Parathyroid adenoma (tissue), 2 donors: ENCODE measurements at regions not wholly inside any gene's neighbourhood (a gene's known extent, or its start where the extent isn't known, plus 50 kb on each side); places are given as distances from the start of the nearest gene placed in this dataset.

Source experiments
- H2AFZ ChIP-seq: fragments of 300-600 bp; sonication (generic); one replicate; pipeline ENCODE4 v1.7.0; 2017; ENCODE audit warnings: antibody characterized with exemption, mild to moderate bottlenecking
- H3K27ac ChIP-seq: fragments of 300-600 bp; sonication (generic); one replicate; pipeline ENCODE4 v1.7.0; 2017
- H3K27me3 ChIP-seq: fragments of 300-600 bp; sonication (generic); one replicate; pipeline ENCODE4 v1.7.0; 2017; ENCODE audit warnings: low read length; ENCODE audit not compliant: control insufficient read depth, insufficient read depth
- H3K36me3 ChIP-seq: fragments of 300-600 bp; sonication (generic); one replicate; pipeline ENCODE4 v1.7.0; 2017; ENCODE audit warnings: low read length; ENCODE audit not compliant: control insufficient read depth, insufficient read depth
- H3K4me1 ChIP-seq: fragments of 300-600 bp; sonication (generic); one replicate; pipeline ENCODE4 v1.7.0; 2017; ENCODE audit warnings: control low read depth
- H3K4me2 ChIP-seq: fragments of 300-600 bp; sonication (generic); one replicate; pipeline ENCODE4 v1.7.0; 2017; ENCODE audit warnings: low read length
- H3K4me3 ChIP-seq: fragments of 300-600 bp; sonication (generic); one replicate; pipeline ENCODE4 v1.7.0; 2017; ENCODE audit warnings: low read depth, low read length
- H3K79me2 ChIP-seq: fragments of 300-600 bp; sonication (generic); one replicate; pipeline ENCODE4 v1.7.0; 2017; ENCODE audit warnings: control low read depth
- H3K9ac ChIP-seq: fragments of 300-600 bp; sonication (generic); one replicate; pipeline ENCODE4 v1.7.0; 2017; ENCODE audit warnings: mild to moderate bottlenecking
- H3K9me3 ChIP-seq: fragments of 300-600 bp; sonication (generic); one replicate; pipeline ENCODE4 v1.7.0; 2017; ENCODE audit warnings: low read length; ENCODE audit not compliant: control insufficient read depth
- TF ChIP-seq, protein P1 (sequence below): fragments of 300-600 bp; sonication (generic); IDR thresholded peaks from one replicate; pipeline ENCODE4 v1.7.0; 2017; ENCODE audit warnings: antibody characterized with exemption, mild to moderate bottlenecking
- donor health status: primary hyperparathyroidism.

DNA sequence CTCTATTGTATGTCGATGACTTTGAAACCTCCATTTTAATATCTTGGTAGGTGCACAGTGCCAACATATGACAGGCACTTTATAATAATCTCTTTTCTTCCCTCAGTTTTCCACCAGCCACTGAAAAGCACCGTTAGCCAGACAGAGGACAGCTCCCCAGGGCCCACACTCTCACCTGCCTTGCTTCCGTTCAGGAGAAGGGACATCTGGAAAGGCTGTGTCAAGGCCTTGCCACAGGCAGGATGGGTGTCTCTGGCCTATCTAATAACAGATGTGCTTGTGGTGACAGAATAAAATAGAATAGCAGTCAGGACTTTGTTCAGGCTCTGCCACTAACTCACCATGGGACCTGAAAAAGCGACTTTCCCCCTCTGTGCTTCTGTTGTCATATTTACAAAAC lies 75.5 kb upstream of the CCDC167 start:
- Histone ChIP-seq H3K9me3 (no peaks in the 10 kb centered on the region), H3K4me2 (no peak overlapping the region), H3K4me3 (no peak overlapping the region), H3K79me2 (no peaks in the 10 kb centered on the region), H3K9ac (no peak overlapping the region), H3K27ac (no peak overlapping the region), H3K36me3 (no peaks in the 10 kb centered on the region), H2AFZ (no peak overlapping the region), H3K4me1 (no peaks in the 10 kb centered on the region), H3K27me3 (no peaks in the 10 kb centered on the region)
- TF ChIP-seq, protein P1, sequence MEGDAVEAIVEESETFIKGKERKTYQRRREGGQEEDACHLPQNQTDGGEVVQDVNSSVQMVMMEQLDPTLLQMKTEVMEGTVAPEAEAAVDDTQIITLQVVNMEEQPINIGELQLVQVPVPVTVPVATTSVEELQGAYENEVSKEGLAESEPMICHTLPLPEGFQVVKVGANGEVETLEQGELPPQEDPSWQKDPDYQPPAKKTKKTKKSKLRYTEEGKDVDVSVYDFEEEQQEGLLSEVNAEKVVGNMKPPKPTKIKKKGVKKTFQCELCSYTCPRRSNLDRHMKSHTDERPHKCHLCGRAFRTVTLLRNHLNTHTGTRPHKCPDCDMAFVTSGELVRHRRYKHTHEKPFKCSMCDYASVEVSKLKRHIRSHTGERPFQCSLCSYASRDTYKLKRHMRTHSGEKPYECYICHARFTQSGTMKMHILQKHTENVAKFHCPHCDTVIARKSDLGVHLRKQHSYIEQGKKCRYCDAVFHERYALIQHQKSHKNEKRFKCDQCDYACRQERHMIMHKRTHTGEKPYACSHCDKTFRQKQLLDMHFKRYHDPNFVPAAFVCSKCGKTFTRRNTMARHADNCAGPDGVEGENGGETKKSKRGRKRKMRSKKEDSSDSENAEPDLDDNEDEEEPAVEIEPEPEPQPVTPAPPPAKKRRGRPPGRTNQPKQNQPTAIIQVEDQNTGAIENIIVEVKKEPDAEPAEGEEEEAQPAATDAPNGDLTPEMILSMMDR, result no peak

DNA sequence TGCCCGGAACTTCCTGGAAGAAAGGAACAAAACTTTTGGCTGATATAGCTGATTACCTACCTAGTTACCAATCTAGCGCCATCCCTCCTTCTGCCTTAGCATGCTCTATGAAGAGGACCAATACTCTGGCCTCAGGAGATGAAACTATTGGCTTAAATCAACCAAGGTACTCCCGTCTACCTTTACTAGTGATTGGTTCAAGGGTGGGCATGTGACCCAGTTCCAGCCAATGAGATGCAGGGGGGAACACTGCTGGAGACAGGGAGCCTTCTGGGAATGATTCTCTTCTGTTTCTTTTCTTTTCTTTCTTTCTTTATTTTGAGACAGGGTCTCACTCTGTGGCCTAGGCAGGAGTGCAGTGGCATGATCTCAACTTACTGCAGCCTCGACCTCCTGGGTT lies 72.6 kb upstream of the CCDC167 start:
- Histone ChIP-seq H3K4me2 (no peak overlapping the region), H3K4me3 (no peak overlapping the region), H3K9me3 (no peaks in the 10 kb centered on the region), H3K27ac (no peak overlapping the region), H3K79me2 (no peaks in the 10 kb centered on the region), H3K9ac (no peak overlapping the region), H3K36me3 (no peaks in the 10 kb centered on the region), H2AFZ (no peak overlapping the region), H3K4me1 (no peaks in the 10 kb centered on the region), H3K27me3 (no peaks in the 10 kb centered on the region)
- TF ChIP-seq, protein P1, result no peak

DNA sequence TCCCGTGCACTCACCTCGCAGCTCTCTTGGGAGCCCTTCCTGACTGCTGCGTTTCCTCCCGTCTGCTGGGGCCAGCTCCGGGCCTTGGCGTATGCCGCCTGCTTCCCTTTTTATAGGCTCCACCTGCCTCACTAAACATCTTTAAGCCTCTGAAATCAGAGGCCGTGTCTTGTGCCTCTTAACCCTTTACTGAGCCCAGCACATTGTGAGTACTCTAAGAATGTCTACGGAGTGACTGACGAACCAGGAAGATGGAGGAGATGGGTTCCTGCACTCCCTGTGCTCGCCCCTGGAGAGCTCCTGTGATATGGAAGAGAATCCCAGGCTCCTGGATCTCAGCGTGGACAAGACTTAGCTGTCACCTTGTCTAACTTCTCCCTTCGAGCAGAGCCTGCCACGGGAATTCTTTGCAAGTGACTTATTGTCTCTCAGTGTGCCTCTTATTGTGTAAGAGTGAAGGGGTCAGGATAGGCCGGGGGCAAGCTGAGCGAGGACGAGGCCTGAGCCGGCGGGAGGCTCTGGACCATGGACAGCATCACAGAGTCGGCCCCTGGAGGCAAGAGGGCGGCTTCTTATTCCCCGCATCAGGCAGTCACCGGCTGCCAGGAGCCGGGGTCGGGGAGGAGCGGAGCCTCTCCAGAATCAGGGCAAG lies 70.9 kb upstream of the CCDC167 start:
- no peaks in the 10 kb centered on the region for H3K36me3 ChIP-seq
- no peak overlapping the region for H3K27ac ChIP-seq
- H3K4me1 ChIP-seq, result no peaks in the 10 kb centered on the region
- H3K9me3 ChIP-seq, result no peaks in the 10 kb centered on the region
- no peaks in the 10 kb centered on the region for H3K27me3 ChIP-seq
- no peak overlapping the region for H3K9ac ChIP-seq
- no peak overlapping the region for H3K4me2 ChIP-seq
- no peaks in the 10 kb centered on the region for H3K79me2 ChIP-seq
- TF ChIP-seq, protein P1, result no peak
- no peak overlapping the region for H3K4me3 ChIP-seq
- H2AFZ ChIP-seq, result peak overlapping the region; percentile 27

DNA sequence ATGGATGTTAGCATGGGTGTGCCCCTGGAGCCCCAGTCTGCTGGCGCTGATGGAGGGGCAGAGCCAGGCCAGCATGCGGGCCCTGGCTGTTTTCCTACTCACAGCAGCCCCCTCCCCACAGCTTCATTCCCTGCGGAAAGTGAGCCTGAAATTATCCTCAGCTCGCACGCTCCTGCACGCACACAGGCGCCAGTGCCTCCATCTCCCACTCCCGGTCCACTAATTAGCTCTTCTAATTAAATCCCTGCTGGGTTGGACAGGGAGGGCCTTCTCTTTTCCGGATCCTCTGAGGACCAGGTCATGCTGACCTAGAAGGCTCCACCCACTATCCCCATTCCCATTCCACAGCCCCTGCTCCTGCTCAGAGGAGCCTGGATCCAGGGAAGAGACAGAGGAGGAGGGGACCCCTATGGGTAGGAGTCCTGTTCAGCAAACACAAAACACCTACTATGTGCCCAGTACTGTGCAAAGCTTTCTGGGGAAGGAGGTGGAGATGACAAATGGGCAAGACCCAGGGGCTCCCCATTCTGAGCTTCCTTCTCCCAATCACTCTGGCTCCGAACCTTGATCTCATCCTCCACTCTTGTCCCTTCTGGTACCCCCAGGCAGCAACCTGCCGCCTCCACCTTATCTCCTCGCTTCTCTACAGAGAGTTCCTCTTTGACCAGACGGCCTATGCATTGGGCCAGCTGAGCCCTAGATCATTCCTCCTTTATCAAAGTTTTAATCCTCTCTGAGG lies 70.2 kb upstream of the CCDC167 start:
- Histone ChIP-seq H3K79me2 (no peaks in the 10 kb centered on the region), H3K9me3 (no peaks in the 10 kb centered on the region), H3K4me3 (no peak overlapping the region), H3K9ac (no peak overlapping the region), H2AFZ (no peak overlapping the region), H3K4me1 (no peaks in the 10 kb centered on the region), H3K4me2 (no peak overlapping the region), H3K27ac (no peak overlapping the region), H3K27me3 (no peaks in the 10 kb centered on the region), H3K36me3 (no peaks in the 10 kb centered on the region)
- TF ChIP-seq, protein P1, result no peak
